GM18519 (cell line): ENCODE measurements at regions not wholly inside any gene's neighbourhood (a gene's known extent, or its start where the extent isn't known, plus 50 kb on each side); places are given as distances from the start of the nearest gene placed in this dataset.
"Not testable (repeated sequence)": the region's sequence is repeated elsewhere in the genome, so short reads cannot be mapped to it uniquely, and the experiment has no call there.

Experiments used
- ATAC-seq: cut with Tn5 transposase; IDR thresholded peaks from one replicate; pipeline ENCODE4 v1.9.1; 2021; ENCODE audit warnings: mild to moderate bottlenecking, moderate library complexity; ENCODE audit not compliant: unreplicated experiment, low FRiP score

GRCh38 chr12:94863321-94864035 lies 140.0 kb downstream of the NDUFA12 start:
- no peak for ATAC-seq

GRCh38 chr12:94862421-94862820 lies 141.1 kb downstream of the NDUFA12 start:
- no peak for ATAC-seq

- ATAC-seq: no peak
Observed at GRCh38 chr12:94856324-94856723, 147.2 kb downstream of the NDUFA12 start.

- no peak for ATAC-seq
Observed at GRCh38 chr12:94855853-94856252, 147.6 kb downstream of the NDUFA12 start.

GRCh38 chr12:94851396-94852028 lies 152.0 kb downstream of the NDUFA12 start:
- no peak for ATAC-seq

- ATAC-seq: no peak
Observed at GRCh38 chr12:94849411-94849976, 154.0 kb downstream of the NDUFA12 start.

GRCh38 chr12:94848966-94849365 lies 154.5 kb downstream of the NDUFA12 start:
- no peak for ATAC-seq

GRCh38 chr12:94845110-94845509 lies 158.4 kb downstream of the NDUFA12 start:
- ATAC-seq: no peak

- no peak for ATAC-seq
Observed at GRCh38 chr12:94844452-94844851, 159.0 kb downstream of the NDUFA12 start.

GRCh38 chr12:94841904-94842610 lies 161.4 kb downstream of the NDUFA12 start:
- no peak for ATAC-seq

GRCh38 chr12:94841177-94841576 lies 162.3 kb downstream of the NDUFA12 start:
- no peak for ATAC-seq

- peak; percentile 49 for ATAC-seq
Observed at GRCh38 chr12:94839347-94839746, 164.2 kb downstream of the NDUFA12 start.

GRCh38 chr12:94836952-94837670 lies 166.4 kb downstream of the NDUFA12 start:
- not testable (repeated sequence) for ATAC-seq

GRCh38 chr12:94834036-94834625 lies 169.4 kb downstream of the NDUFA12 start:
- ATAC-seq: no peak

- ATAC-seq: no peak
Observed at GRCh38 chr12:94832780-94833681, 170.5 kb downstream of the NDUFA12 start.

GRCh38 chr12:94832105-94832504 lies 171.4 kb downstream of the NDUFA12 start:
- ATAC-seq: no peak

- ATAC-seq: peak; percentile 83
Observed at GRCh38 chr12:94831081-94831751, 172.3 kb downstream of the NDUFA12 start.

- no peak for ATAC-seq
Observed at GRCh38 chr12:94829552-94829951, 173.9 kb downstream of the NDUFA12 start.

- no peak for ATAC-seq
Observed at GRCh38 chr12:94819011-94819410, 168.7 kb upstream of the TMCC3 start.
